ENCODE measurements at regions not wholly inside any gene's neighbourhood (a gene's known extent, or its start where the extent isn't known, plus 50 kb on each side); places are given as distances from the start of the nearest gene placed in this dataset.
"Not testable (repeated sequence)": the region's sequence is repeated elsewhere in the genome, so short reads cannot be mapped to it uniquely, and the experiment has no call there.

DNA sequence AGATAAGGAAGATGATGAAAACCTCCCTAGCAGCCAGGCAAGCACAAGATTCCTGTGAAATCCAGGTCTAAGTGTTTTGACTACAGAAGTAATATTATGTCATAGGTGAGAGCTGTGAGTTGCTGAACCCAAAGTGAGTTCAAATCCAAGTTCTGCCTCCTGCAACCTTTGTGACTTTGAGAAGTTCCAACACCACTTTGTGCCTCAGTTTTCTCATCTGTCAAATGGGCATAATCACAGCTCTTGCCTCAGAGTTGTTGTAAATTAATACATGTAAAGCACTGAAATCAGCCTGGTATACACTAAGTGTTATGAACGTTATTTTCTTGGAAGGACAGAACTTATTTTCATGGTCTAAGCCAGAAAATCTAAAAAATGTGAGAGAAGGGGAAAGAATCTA is 210.3 kb upstream of the FRG2C start:
- not testable (repeated sequence) for TF ChIP-seq POLR2A (IDR thresholded peaks at IDR 0.05)
- TF ChIP-seq, protein P1, sequence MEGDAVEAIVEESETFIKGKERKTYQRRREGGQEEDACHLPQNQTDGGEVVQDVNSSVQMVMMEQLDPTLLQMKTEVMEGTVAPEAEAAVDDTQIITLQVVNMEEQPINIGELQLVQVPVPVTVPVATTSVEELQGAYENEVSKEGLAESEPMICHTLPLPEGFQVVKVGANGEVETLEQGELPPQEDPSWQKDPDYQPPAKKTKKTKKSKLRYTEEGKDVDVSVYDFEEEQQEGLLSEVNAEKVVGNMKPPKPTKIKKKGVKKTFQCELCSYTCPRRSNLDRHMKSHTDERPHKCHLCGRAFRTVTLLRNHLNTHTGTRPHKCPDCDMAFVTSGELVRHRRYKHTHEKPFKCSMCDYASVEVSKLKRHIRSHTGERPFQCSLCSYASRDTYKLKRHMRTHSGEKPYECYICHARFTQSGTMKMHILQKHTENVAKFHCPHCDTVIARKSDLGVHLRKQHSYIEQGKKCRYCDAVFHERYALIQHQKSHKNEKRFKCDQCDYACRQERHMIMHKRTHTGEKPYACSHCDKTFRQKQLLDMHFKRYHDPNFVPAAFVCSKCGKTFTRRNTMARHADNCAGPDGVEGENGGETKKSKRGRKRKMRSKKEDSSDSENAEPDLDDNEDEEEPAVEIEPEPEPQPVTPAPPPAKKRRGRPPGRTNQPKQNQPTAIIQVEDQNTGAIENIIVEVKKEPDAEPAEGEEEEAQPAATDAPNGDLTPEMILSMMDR (IDR thresholded peaks at IDR 0.05), result not testable (repeated sequence)
